Mesenchymal stem cell (in vitro differentiated cells and primary cell): ENCODE measurements at regions not wholly inside any gene's neighbourhood (a gene's known extent, or its start where the extent isn't known, plus 50 kb on each side); places are given as distances from the start of the nearest gene placed in this dataset.

Source experiments
- DNase-seq: peaks from one replicate; pipeline ENCODE4 v3.0.0-alpha.2; 2013
- H2AFZ ChIP-seq: one replicate; pipeline ENCODE4 v1.6.1; 2013; ENCODE audit warnings: low read depth, mild to moderate bottlenecking, control low read depth, inconsistent platforms, low read length, moderate library complexity
- H2AK5ac ChIP-seq: 2 replicates; pipeline ENCODE4 v1.6.1; 2013; ENCODE audit warnings: low read length, moderate library complexity, mild to moderate bottlenecking, inconsistent platforms; ENCODE audit not compliant: severe bottlenecking
- H2BK120ac ChIP-seq: one replicate; pipeline ENCODE4 v1.6.1; 2013; ENCODE audit warnings: low read depth, mild to moderate bottlenecking, inconsistent platforms, low read length, moderate library complexity
- H2BK12ac ChIP-seq, 2 experiments: one replicate each; pipeline ENCODE4 v1.6.1; 2013; ENCODE audit warnings: inconsistent platforms in 2 of 2, low read length in 2 of 2, mild to moderate bottlenecking in 2 of 2, moderate library complexity in 2 of 2, control low read depth in 1 of 2
- H2BK15ac ChIP-seq: one replicate; pipeline ENCODE4 v1.6.1; 2013; ENCODE audit warnings: mild to moderate bottlenecking, low read depth, inconsistent platforms; ENCODE audit not compliant: poor library complexity, severe bottlenecking
- H2BK5ac ChIP-seq: 2 replicates; pipeline ENCODE4 v1.6.1; 2013; ENCODE audit warnings: low read depth, mild to moderate bottlenecking, low read length, control low read depth, inconsistent platforms; ENCODE audit not compliant: poor library complexity, severe bottlenecking
- H3K14ac ChIP-seq, 2 experiments: one replicate each; pipeline ENCODE4 v1.6.1; 2013; ENCODE audit warnings: inconsistent platforms in 2 of 2, low read length in 2 of 2, control low read depth in 1 of 2, mild to moderate bottlenecking in 1 of 2, moderate library complexity in 1 of 2
- H3K18ac ChIP-seq, 2 experiments: one replicate each; pipeline ENCODE4 v1.6.1; 2013; ENCODE audit warnings: inconsistent platforms in 2 of 2, low read length in 2 of 2, control low read depth in 1 of 2, low read depth in 1 of 2, mild to moderate bottlenecking in 1 of 2
- H3K23ac ChIP-seq, 2 experiments: one replicate each; pipeline ENCODE4 v1.6.1; 2013; ENCODE audit warnings: inconsistent platforms in 2 of 2, low read length in 2 of 2, mild to moderate bottlenecking in 2 of 2, moderate library complexity in 2 of 2, control low read depth in 1 of 2
- H3K27ac ChIP-seq: 2 replicates; pipeline ENCODE4 v1.5.1; 2013; ENCODE audit warnings: mild to moderate bottlenecking, moderate library complexity, low read length, control low read depth, inconsistent platforms; ENCODE audit not compliant: poor library complexity, severe bottlenecking
- H3K27me3 ChIP-seq, 2 experiments: 2 replicates each; pipeline versions ENCODE4 v1.6.1 to v1.7.0; 2013; ENCODE audit warnings: low read length in 2 of 2, mild to moderate bottlenecking in 2 of 2, moderate library complexity in 2 of 2, control low read depth in 1 of 2, inconsistent platforms in 1 of 2; ENCODE audit not compliant: control insufficient read depth in 1 of 2, insufficient read depth in 1 of 2
- H3K36me3 ChIP-seq, 2 experiments: 2 replicates each; pipeline versions ENCODE4 v1.6.1 to v1.7.0; 2013; ENCODE audit warnings: low read length in 2 of 2, control low read depth in 1 of 2, inconsistent platforms in 1 of 2, low read depth in 1 of 2, mild to moderate bottlenecking in 1 of 2; ENCODE audit not compliant: insufficient read depth in 2 of 2, control insufficient read depth in 1 of 2
- H3K4ac ChIP-seq, 2 experiments: one replicate each; pipeline ENCODE4 v1.6.1; 2013; ENCODE audit warnings: inconsistent platforms in 2 of 2, low read length in 2 of 2, mild to moderate bottlenecking in 2 of 2, moderate library complexity in 2 of 2, control low read depth in 1 of 2, low read depth in 1 of 2
- H3K4me1 ChIP-seq: 2 replicates; pipeline ENCODE4 v1.6.1; 2013; ENCODE audit warnings: low read depth, low read length, control low read depth; ENCODE audit not compliant: control insufficient read depth, insufficient read depth
- H3K4me2 ChIP-seq: 2 replicates; pipeline ENCODE4 v1.6.1; 2013; ENCODE audit warnings: low read length, mild to moderate bottlenecking, inconsistent platforms; ENCODE audit not compliant: poor library complexity, severe bottlenecking
- H3K4me3 ChIP-seq, 2 experiments: 2 replicates each; pipeline versions ENCODE4 v1.5.1 to v1.7.0; 2013; ENCODE audit warnings: low read length in 2 of 2, mild to moderate bottlenecking in 2 of 2, control low read depth in 1 of 2, low read depth in 1 of 2; ENCODE audit not compliant: insufficient read depth in 1 of 2
- H3K79me1 ChIP-seq: replicated peaks from 2 replicates; pipeline ENCODE4 v1.6.1; 2013; ENCODE audit warnings: mild to moderate bottlenecking, control low read depth, low read length, inconsistent platforms; ENCODE audit not compliant: poor library complexity, severe bottlenecking
- H3K9ac ChIP-seq: 2 replicates; pipeline ENCODE4 v1.7.0; 2013; ENCODE audit warnings: mild to moderate bottlenecking, low read length, moderate library complexity
- H3K9me3 ChIP-seq: 2 replicates; pipeline ENCODE4 v1.7.0; 2013; ENCODE audit warnings: mild to moderate bottlenecking, low read length; ENCODE audit not compliant: control insufficient read depth
- H4K8ac ChIP-seq: one replicate; pipeline ENCODE4 v1.6.1; 2013; ENCODE audit warnings: inconsistent platforms, mild to moderate bottlenecking, low read length, moderate library complexity
- H4K91ac ChIP-seq: one replicate; pipeline ENCODE4 v1.6.1; 2013; ENCODE audit warnings: mild to moderate bottlenecking, low read length, inconsistent platforms
- WGBS: methylation state at CpG from one replicate; pipeline ENCODE4 v1.1.7; 2013; ENCODE audit warnings: mixed read lengths; 5-methylcytosine and 5-hydroxymethylcytosine counted together

GRCh38 chr1:96982118-96982517, 260.5 kb downstream of the PTBP2 start:
- no peak overlapping the region for H3K27ac ChIP-seq
- H3K36me3 ChIP-seq = no peaks in the 10 kb centered on the region
- H2AFZ ChIP-seq = no peak overlapping the region
- H3K23ac ChIP-seq = no peak overlapping the region
- no peaks in the 10 kb centered on the region for H3K9me3 ChIP-seq
- WGBS = no CpG with 5 or more reads among the region's 3 CpGs
- no peak overlapping the region for H3K4ac ChIP-seq
- H3K4me3 ChIP-seq = no peak overlapping the region
- no peaks in the 10 kb centered on the region for H3K27me3 ChIP-seq
- H2BK5ac ChIP-seq = no peak overlapping the region
- H3K18ac ChIP-seq = no peak overlapping the region
- no peak overlapping the region for H4K91ac ChIP-seq
- DNase-seq = no peak
- no peak overlapping the region for H4K8ac ChIP-seq
- H3K9ac ChIP-seq = no peak overlapping the region
- no peaks in the 10 kb centered on the region for H3K79me1 ChIP-seq
- no peak overlapping the region for H2BK15ac ChIP-seq
- H3K14ac ChIP-seq = no peak overlapping the region
- no peak overlapping the region for H2BK120ac ChIP-seq
- H3K4me1 ChIP-seq = no peaks in the 10 kb centered on the region
- H2BK12ac ChIP-seq = no peak overlapping the region
- H2AK5ac ChIP-seq = no peak overlapping the region
- H3K4me2 ChIP-seq = no peak overlapping the region

GRCh38 chr1:96983866-96984265, 262.3 kb downstream of the PTBP2 start:
- no peaks in the 10 kb centered on the region for H3K79me1 ChIP-seq
- H3K14ac ChIP-seq = no peak overlapping the region
- H2BK120ac ChIP-seq = no peak overlapping the region
- H3K36me3 ChIP-seq = no peaks in the 10 kb centered on the region
- DNase-seq = no peak
- H3K4me3 ChIP-seq = no peak overlapping the region
- H3K18ac ChIP-seq = no peak overlapping the region
- H4K8ac ChIP-seq = no peak overlapping the region
- H2BK15ac ChIP-seq = no peak overlapping the region
- WGBS = 87% methylated on average over 7 of the region's 8 CpGs
- H4K91ac ChIP-seq = no peak overlapping the region
- H3K27ac ChIP-seq = no peak overlapping the region
- H2AFZ ChIP-seq = no peak overlapping the region
- H3K23ac ChIP-seq = no peak overlapping the region
- H3K4ac ChIP-seq = no peak overlapping the region
- no peak overlapping the region for H2BK12ac ChIP-seq
- no peak overlapping the region for H2AK5ac ChIP-seq
- no peak overlapping the region for H3K4me2 ChIP-seq
- H3K9ac ChIP-seq = no peak overlapping the region
- H3K9me3 ChIP-seq = no peaks in the 10 kb centered on the region
- H3K4me1 ChIP-seq = no peaks in the 10 kb centered on the region
- H2BK5ac ChIP-seq = no peak overlapping the region
- no peaks in the 10 kb centered on the region for H3K27me3 ChIP-seq

GRCh38 chr1:96987186-96987703, 265.7 kb downstream of the PTBP2 start:
- no peak overlapping the region for H2AFZ ChIP-seq
- no peaks in the 10 kb centered on the region for H3K9me3 ChIP-seq
- H3K18ac ChIP-seq = no peak overlapping the region
- no peaks in the 10 kb centered on the region for H3K36me3 ChIP-seq
- no peak overlapping the region for H4K8ac ChIP-seq
- H2AK5ac ChIP-seq = no peak overlapping the region
- H2BK5ac ChIP-seq = no peak overlapping the region
- H3K4ac ChIP-seq = no peak overlapping the region
- no peak overlapping the region for H3K4me2 ChIP-seq
- DNase-seq = no peak
- H2BK15ac ChIP-seq = no peak overlapping the region
- H2BK120ac ChIP-seq = no peak overlapping the region
- H3K4me1 ChIP-seq = no peaks in the 10 kb centered on the region
- H3K27me3 ChIP-seq = no peaks in the 10 kb centered on the region
- H3K79me1 ChIP-seq = no peaks in the 10 kb centered on the region
- 91% methylated on average over 3 of the region's 5 CpGs for WGBS
- H3K9ac ChIP-seq = no peak overlapping the region
- no peak overlapping the region for H2BK12ac ChIP-seq
- no peak overlapping the region for H3K23ac ChIP-seq
- no peak overlapping the region for H4K91ac ChIP-seq
- H3K14ac ChIP-seq = no peak overlapping the region
- H3K4me3 ChIP-seq = no peak overlapping the region
- no peak overlapping the region for H3K27ac ChIP-seq

- Histone ChIP-seq H3K4me1 (no peaks in the 10 kb centered on the region), H3K4me2 (no peak overlapping the region), H3K4ac (no peak overlapping the region), H2AK5ac (no peak overlapping the region), H2BK5ac (no peak overlapping the region), H4K8ac (no peak overlapping the region), H3K23ac (no peak overlapping the region), H3K18ac (no peak overlapping the region), H3K9me3 (no peaks in the 10 kb centered on the region), H3K9ac (no peak overlapping the region), H3K14ac (no peak overlapping the region), H3K4me3 (no peak overlapping the region), H3K27me3 (no peaks in the 10 kb centered on the region), H2BK120ac (no peak overlapping the region), H4K91ac (no peak overlapping the region), H3K27ac (no peak overlapping the region), H2AFZ (no peak overlapping the region), H2BK12ac (no peak overlapping the region), H3K79me1 (no peaks in the 10 kb centered on the region), H3K36me3 (no peaks in the 10 kb centered on the region), H2BK15ac (peak overlapping the region; percentile 62)
- no peak for DNase-seq
- WGBS = 96% methylated on average over 1 of the region's 2 CpGs
These were observed 267.7 kb downstream of the PTBP2 start for GRCh38 chr1:96989302-96989701.
